ENCODE measurements at regions not wholly inside any gene's neighbourhood (a gene's known extent, or its start where the extent isn't known, plus 50 kb on each side); places are given as distances from the start of the nearest gene placed in this dataset.

GRCh38 chr11:80107415-80107814 lies 666.6 kb upstream of the TENM4 start:
- no peaks in the 10 kb centered on the region for H3K36me3 ChIP-seq (replicated peaks in 1 of 2; ENCODE audit: control insufficient read depth in 1 of 2, insufficient read depth in 2 of 2, low read length in 2 of 2)
- H3K9me3 ChIP-seq (ENCODE audit: low read length) = no peaks in the 10 kb centered on the region
- H3K4me2 ChIP-seq (ENCODE audit: low read depth, low read length) = no peak overlapping the region
- H3K27me3 ChIP-seq (ENCODE audit: control insufficient read depth in 1 of 2, insufficient read depth in 2 of 2, low read length in 2 of 2) = no peaks in the 10 kb centered on the region
- in situ Hi-C loops (cut with HindIII; ENCODE audit: extremely low pct_ligation_motif_present, low pct_unique_long_range_greater_than_20kb) (no loop called here), intact Hi-C loops (cut with micrococcal nuclease; ENCODE audit: unreplicated experiment) (no loop called here)
- H3K4me3 ChIP-seq (replicated peaks in 1 of 3; ENCODE audit: insufficient read depth in 1 of 3, low read depth in 2 of 3, low read length in 3 of 3) = no peak overlapping the region
- H3K79me2 ChIP-seq (ENCODE audit: insufficient read depth, low read length) = no peaks in the 10 kb centered on the region
- no peaks in the 10 kb centered on the region for H3K4me1 ChIP-seq (ENCODE audit: insufficient read depth, low read length)
- ChIA-PET CTCF (ENCODE audit: low intra/inter-chr PET ratio, low total read pairs) (no interaction called here), POLR2A (no interaction called here)
- H3K9ac ChIP-seq (ENCODE audit: insufficient read depth, low read depth, low read length) = no peak overlapping the region
- TF ChIP-seq ZNF7 (CRISPR knock-in tag; IDR thresholded peaks at IDR 0.05) (no peak), MATR3 (CRISPR knock-in tag; IDR thresholded peaks at IDR 0.05) (no peak), ELF4 (CRISPR knock-in tag; IDR thresholded peaks at IDR 0.05; ENCODE audit: borderline replicate concordance) (no peak), NFYB (CRISPR knock-in tag; IDR thresholded peaks at IDR 0.05) (no peak)
- H2AFZ ChIP-seq (ENCODE audit: low read length) = no peak overlapping the region
- no peaks in the 10 kb centered on the region for H4K20me1 ChIP-seq (ENCODE audit: insufficient read depth, low read length)
- FAIRE-seq (no peak), ATAC-seq (no peak), DNase-seq (ENCODE audit: low spot score) (no peak)
- no peak overlapping the region for H3K27ac ChIP-seq (ENCODE audit: extremely low read length, insufficient read depth, low read length)
- 0% methylated on average over 1 of the region's 1 CpG for WGBS (ENCODE audit: low lambda C conversion rate)
- BruUV-seq (replicated peaks) = no TSS peak

- DNase-seq (ENCODE audit: low spot score) (no peak), FAIRE-seq (no peak), ATAC-seq (no peak)
- intact Hi-C loops (cut with micrococcal nuclease; ENCODE audit: unreplicated experiment) = no loop called here
- WGBS (ENCODE audit: low lambda C conversion rate) = 29% methylated on average over 4 of the region's 4 CpGs
- Histone ChIP-seq H4K20me1 (ENCODE audit: insufficient read depth, low read length) (no peaks in the 10 kb centered on the region), H3K27ac (ENCODE audit: extremely low read length, insufficient read depth, low read length) (no peak overlapping the region), H3K4me1 (ENCODE audit: insufficient read depth, low read length) (no peaks in the 10 kb centered on the region), H3K4me3 (replicated peaks in 1 of 3; ENCODE audit: insufficient read depth in 1 of 3, low read depth in 2 of 3, low read length in 3 of 3) (no peak overlapping the region), H3K9ac (ENCODE audit: insufficient read depth, low read depth, low read length) (no peak overlapping the region), H3K27me3 (ENCODE audit: control insufficient read depth in 1 of 2, insufficient read depth in 2 of 2, low read length in 2 of 2) (no peaks in the 10 kb centered on the region), H3K79me2 (ENCODE audit: insufficient read depth, low read length) (no peaks in the 10 kb centered on the region), H2AFZ (ENCODE audit: low read length) (no peak overlapping the region), H3K9me3 (ENCODE audit: low read length) (no peaks in the 10 kb centered on the region), H3K36me3 (replicated peaks in 1 of 2; ENCODE audit: control insufficient read depth in 1 of 2, insufficient read depth in 2 of 2, low read length in 2 of 2) (no peaks in the 10 kb centered on the region), H3K4me2 (ENCODE audit: low read depth, low read length) (no peak overlapping the region)
- TF ChIP-seq ZNF431 (CRISPR knock-in tag; IDR thresholded peaks at IDR 0.05; ENCODE audit: borderline replicate concordance, low read depth) = no peak
- in situ Hi-C loops (cut with HindIII; ENCODE audit: extremely low pct_ligation_motif_present, low pct_unique_long_range_greater_than_20kb) = no loop called here
- ChIA-PET CTCF (ENCODE audit: low intra/inter-chr PET ratio, low total read pairs) (no interaction called here), POLR2A (no interaction called here)
- BruUV-seq (replicated peaks) = no TSS peak
Measured at GRCh38 chr11:80104191-80104590, 663.4 kb upstream of the TENM4 start.
